Naive thymus-derived CD4-positive, alpha-beta T cell (primary cell): ENCODE measurements at regions not wholly inside any gene's neighbourhood (a gene's known extent, or its start where the extent isn't known, plus 50 kb on each side); places are given as distances from the start of the nearest gene placed in this dataset.

ENCODE experiments used
- ATAC-seq: fragments of 150-1000 bp; cut with Tn5 transposase; 2 replicates; pipeline ENCODE4 v1.10.0; 2021; ENCODE audit warnings: mild to moderate bottlenecking, moderate library complexity
- CTCF ChIA-PET: fragments of 350-600 bp; sonication (Branson Sonifier 250); formaldehyde crosslinking; loops from one replicate; lab custom pipeline; 2021; ENCODE audit warnings: antibody characterized with exemption; lab: Charles Lee
- POLR2A ChIA-PET: fragments of 350-600 bp; sonication (Branson Sonifier 250); formaldehyde crosslinking; loops from one replicate; lab custom pipeline; 2021; ENCODE audit warnings: antibody characterized with exemption, inconsistent platforms; lab: Charles Lee
- DNase-seq, 9 donors: peaks; one replicate each; pipeline versions ENCODE4 v3.0.0 to v3.0.0-alpha.2; 2020 to 2022; ENCODE audit warnings: mixed read lengths in 1 of 9
- H3K27ac ChIP-seq: one replicate; pipeline ENCODE4 v1.7.0; 2013; ENCODE audit warnings: mild to moderate bottlenecking, low read depth, low read length, moderate library complexity
- H3K27me3 ChIP-seq, 2 donors: one replicate each; pipeline ENCODE4 v1.7.0; 2013; ENCODE audit warnings: low read length in 2 of 2, mild to moderate bottlenecking in 2 of 2, moderate library complexity in 2 of 2; ENCODE audit not compliant: control insufficient read depth in 2 of 2, insufficient read depth in 2 of 2
- H3K36me3 ChIP-seq, 3 experiments: 1 replicate in 2 of 3; 2 replicates in 1 of 3; pipeline ENCODE4 v1.7.0; 2013; ENCODE audit warnings: low read length in 3 of 3, mild to moderate bottlenecking in 3 of 3, moderate library complexity in 1 of 3; ENCODE audit not compliant: insufficient read depth in 3 of 3, control insufficient read depth in 2 of 3
- H3K4me1 ChIP-seq, 2 donors: one replicate each; pipeline ENCODE4 v1.7.0; 2013; ENCODE audit warnings: low read length in 2 of 2, mild to moderate bottlenecking in 2 of 2, moderate library complexity in 1 of 2; ENCODE audit not compliant: control insufficient read depth in 2 of 2, insufficient read depth in 2 of 2
- H3K4me3 ChIP-seq: 2 replicates; pipeline ENCODE4 v1.7.0; 2013; ENCODE audit warnings: mild to moderate bottlenecking, low read length
- H3K9me3 ChIP-seq, 3 experiments: 1 replicate in 2 of 3; 2 replicates in 1 of 3; pipeline ENCODE4 v1.7.0; 2013; ENCODE audit warnings: low read length in 3 of 3; ENCODE audit not compliant: control insufficient read depth in 2 of 3
- H3K27ac Mint-ChIP-seq, 9 donors: one replicate each; pipeline ENCODE4 v1.8.0; 2020 to 2022; ENCODE audit warnings: mixed read lengths in 9 of 9, mild to moderate bottlenecking in 8 of 9, moderate library complexity in 5 of 9, inconsistent platforms in 2 of 9
- H3K27me3 Mint-ChIP-seq, 5 donors: one replicate each; pipeline ENCODE4 v1.8.0; 2021 to 2022; ENCODE audit warnings: mixed read lengths in 5 of 5, mild to moderate bottlenecking in 1 of 5
- H3K36me3 Mint-ChIP-seq, 5 donors: one replicate each; pipeline ENCODE4 v1.8.0; 2020 to 2022; ENCODE audit warnings: mixed read lengths in 5 of 5, mild to moderate bottlenecking in 3 of 5, inconsistent platforms in 1 of 5
- H3K4me1 Mint-ChIP-seq, 7 donors: one replicate each; pipeline ENCODE4 v1.8.0; 2020 to 2022; ENCODE audit warnings: mixed read lengths in 7 of 7, mild to moderate bottlenecking in 3 of 7, inconsistent platforms in 1 of 7
- H3K4me3 Mint-ChIP-seq, 10 donors: one replicate each; pipeline ENCODE4 v1.8.0; 2020 to 2022; ENCODE audit warnings: mild to moderate bottlenecking in 10 of 10, mixed read lengths in 10 of 10, moderate library complexity in 6 of 10, inconsistent platforms in 2 of 10
- H3K9me3 Mint-ChIP-seq, 11 donors: one replicate each; pipeline ENCODE4 v1.8.0; 2020 to 2022; ENCODE audit warnings: mixed read lengths in 11 of 11, mild to moderate bottlenecking in 4 of 11, inconsistent platforms in 1 of 11, moderate library complexity in 1 of 11
- intact Hi-C, 2 donors: fragments of 100-400 bp; cut with micrococcal nuclease; formaldehyde crosslinking; loops; one replicate each; pipeline ENCODE4 v1.15.1; 2023

DNA sequence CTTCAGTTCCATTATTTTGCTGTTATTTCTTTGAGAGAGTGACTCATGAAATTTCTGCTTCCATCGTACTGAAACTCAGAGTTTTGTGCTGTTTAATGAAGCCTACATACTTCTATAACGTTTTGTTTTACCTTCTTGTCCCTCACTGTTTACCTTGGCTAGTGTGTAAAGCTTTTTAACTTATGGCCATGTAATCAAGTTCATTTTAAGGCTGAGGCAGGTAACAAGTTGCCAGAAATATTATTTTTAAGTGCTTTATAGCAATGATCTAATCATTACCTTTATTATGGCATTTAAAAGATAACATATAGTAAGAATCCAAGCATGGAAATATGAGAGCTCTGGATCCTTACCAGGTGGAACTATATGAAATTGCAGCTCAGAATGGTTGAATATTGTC is 102.3 kb upstream of the FAT1 start:
- no peaks in the 10 kb centered on the region for H3K27me3 Mint-ChIP-seq
- no peaks in the 10 kb centered on the region for H3K36me3 ChIP-seq
- intact Hi-C loops: no loop called here
- POLR2A ChIA-PET: no interaction called here
- ATAC-seq (no peak), DNase-seq (no peak)
- H3K36me3 Mint-ChIP-seq: peaks cover 0 to 6% (median 0%) of the 10 kb centered on the region in 5 donors
- no peak overlapping the region for H3K4me3 Mint-ChIP-seq
- H3K4me1 Mint-ChIP-seq: no peaks in the 10 kb centered on the region
- peaks cover 0 to 22% (median 9%) of the 10 kb centered on the region in 11 donors for H3K9me3 Mint-ChIP-seq
- H3K27ac ChIP-seq: no peak overlapping the region
- no peaks in the 10 kb centered on the region for H3K4me1 ChIP-seq
- no peak overlapping the region for H3K4me3 ChIP-seq
- H3K27me3 ChIP-seq: no peaks in the 10 kb centered on the region
- H3K9me3 ChIP-seq: no peaks in the 10 kb centered on the region
- H3K27ac Mint-ChIP-seq: no peak overlapping the region
- CTCF ChIA-PET: no interaction called here

GRCh38 chr4:186826846-186827533 is 103.3 kb upstream of the FAT1 start:
- ChIA-PET CTCF (no interaction called here), POLR2A (no interaction called here)
- H3K4me1 Mint-ChIP-seq: no peaks in the 10 kb centered on the region
- no peak overlapping the region for H3K4me3 Mint-ChIP-seq
- peaks cover 0 to 6% (median 0%) of the 10 kb centered on the region in 5 donors for H3K36me3 Mint-ChIP-seq
- no peaks in the 10 kb centered on the region for H3K9me3 ChIP-seq
- DNase-seq (no peak), ATAC-seq (no peak)
- H3K27ac Mint-ChIP-seq: no peak overlapping the region
- no peak overlapping the region for H3K27ac ChIP-seq
- no peaks in the 10 kb centered on the region for H3K27me3 ChIP-seq
- no peaks in the 10 kb centered on the region for H3K27me3 Mint-ChIP-seq
- peaks cover 0 to 22% (median 9%) of the 10 kb centered on the region in 11 donors for H3K9me3 Mint-ChIP-seq
- H3K4me1 ChIP-seq: no peaks in the 10 kb centered on the region
- H3K36me3 ChIP-seq: no peaks in the 10 kb centered on the region
- no peak overlapping the region for H3K4me3 ChIP-seq
- intact Hi-C loops: no loop called here

DNA sequence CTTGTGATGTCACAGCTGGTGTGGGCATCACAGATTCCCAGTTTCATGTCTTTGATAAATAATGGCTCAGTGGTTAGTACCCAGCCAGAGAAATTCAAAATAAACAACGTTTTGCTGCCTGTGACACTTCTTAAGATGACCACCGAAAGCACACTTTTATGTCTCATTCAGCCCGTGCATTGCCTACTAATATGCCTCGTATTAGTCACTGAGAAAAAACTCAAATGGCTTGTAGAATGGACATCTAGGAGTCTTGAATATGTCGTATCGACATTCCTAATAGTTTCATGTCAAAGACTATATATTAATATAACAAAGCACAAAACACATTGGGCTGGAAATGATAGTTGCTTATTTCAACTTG is 103.9 kb upstream of the FAT1 start:
- H3K4me1 ChIP-seq: no peaks in the 10 kb centered on the region
- H3K36me3 ChIP-seq: no peaks in the 10 kb centered on the region
- ATAC-seq (no peak), DNase-seq (no peak)
- Mint-ChIP-seq H3K36me3 (peaks cover 0 to 6% (median 0%) of the 10 kb centered on the region in 5 donors), H3K9me3 (peaks cover 0 to 22% (median 9%) of the 10 kb centered on the region in 11 donors), H3K4me3 (no peak overlapping the region), H3K27ac (no peak overlapping the region), H3K27me3 (no peaks in the 10 kb centered on the region), H3K4me1 (no peaks in the 10 kb centered on the region)
- H3K27ac ChIP-seq: no peak overlapping the region
- H3K27me3 ChIP-seq: no peaks in the 10 kb centered on the region
- no peak overlapping the region for H3K4me3 ChIP-seq
- no peaks in the 10 kb centered on the region for H3K9me3 ChIP-seq
- intact Hi-C loops: no loop called here
- POLR2A ChIA-PET: no interaction called here
- CTCF ChIA-PET: no interaction called here

GRCh38 chr4:186829097-186829496 is 105.4 kb upstream of the FAT1 start:
- Histone ChIP-seq H3K27me3 (no peaks in the 10 kb centered on the region), H3K36me3 (no peaks in the 10 kb centered on the region), H3K4me1 (no peaks in the 10 kb centered on the region), H3K4me3 (no peak overlapping the region), H3K27ac (no peak overlapping the region), H3K9me3 (no peaks in the 10 kb centered on the region)
- no peak overlapping the region for H3K4me3 Mint-ChIP-seq
- ATAC-seq: no peak
- H3K27ac Mint-ChIP-seq: no peak overlapping the region
- POLR2A ChIA-PET: no interaction called here
- peaks cover 1 to 22% (median 7%) of the 10 kb centered on the region in 11 donors for H3K9me3 Mint-ChIP-seq
- CTCF ChIA-PET: no interaction called here
- H3K36me3 Mint-ChIP-seq: peaks cover 0 to 6% (median 0%) of the 10 kb centered on the region in 5 donors
- DNase-seq: no peak
- intact Hi-C loops: no loop called here
- no peaks in the 10 kb centered on the region for H3K27me3 Mint-ChIP-seq
- no peaks in the 10 kb centered on the region for H3K4me1 Mint-ChIP-seq

- H3K4me1 ChIP-seq: no peaks in the 10 kb centered on the region
- H3K9me3 ChIP-seq: no peaks in the 10 kb centered on the region
- H3K27me3 Mint-ChIP-seq: no peaks in the 10 kb centered on the region
- H3K36me3 Mint-ChIP-seq: peaks cover 0 to 6% (median 0%) of the 10 kb centered on the region in 5 donors
- intact Hi-C loops: no loop called here
- no peaks in the 10 kb centered on the region for H3K4me1 Mint-ChIP-seq
- H3K27ac Mint-ChIP-seq: no peak overlapping the region
- H3K27me3 ChIP-seq: no peaks in the 10 kb centered on the region
- H3K4me3 ChIP-seq: no peak overlapping the region
- H3K36me3 ChIP-seq: no peaks in the 10 kb centered on the region
- H3K27ac ChIP-seq: no peak overlapping the region
- DNase-seq: no peak
- no peak overlapping the region for H3K4me3 Mint-ChIP-seq
- ChIA-PET CTCF (no interaction called here), POLR2A (no interaction called here)
- ATAC-seq: no peak
- H3K9me3 Mint-ChIP-seq: peaks cover 1 to 20% (median 7%) of the 10 kb centered on the region in 11 donors
Observed at GRCh38 chr4:186829740-186830449, 106.2 kb upstream of the FAT1 start.

- Mint-ChIP-seq H3K27me3 (no peaks in the 10 kb centered on the region), H3K27ac (no peak overlapping the region), H3K4me3 (no peak overlapping the region), H3K9me3 (peaks cover 1 to 18% (median 8%) of the 10 kb centered on the region in 11 donors), H3K36me3 (peaks cover 0 to 6% (median 0%) of the 10 kb centered on the region in 5 donors), H3K4me1 (no peaks in the 10 kb centered on the region)
- H3K27ac ChIP-seq: no peak overlapping the region
- no peak for DNase-seq
- H3K4me3 ChIP-seq: no peak overlapping the region
- intact Hi-C loops: no loop called here
- no peaks in the 10 kb centered on the region for H3K36me3 ChIP-seq
- no peaks in the 10 kb centered on the region for H3K4me1 ChIP-seq
- CTCF ChIA-PET: no interaction called here
- H3K27me3 ChIP-seq: no peaks in the 10 kb centered on the region
- H3K9me3 ChIP-seq: no peaks in the 10 kb centered on the region
- POLR2A ChIA-PET: no interaction called here
- ATAC-seq: no peak
Observed at GRCh38 chr4:186831574-186831973, 107.9 kb upstream of the FAT1 start.

DNA sequence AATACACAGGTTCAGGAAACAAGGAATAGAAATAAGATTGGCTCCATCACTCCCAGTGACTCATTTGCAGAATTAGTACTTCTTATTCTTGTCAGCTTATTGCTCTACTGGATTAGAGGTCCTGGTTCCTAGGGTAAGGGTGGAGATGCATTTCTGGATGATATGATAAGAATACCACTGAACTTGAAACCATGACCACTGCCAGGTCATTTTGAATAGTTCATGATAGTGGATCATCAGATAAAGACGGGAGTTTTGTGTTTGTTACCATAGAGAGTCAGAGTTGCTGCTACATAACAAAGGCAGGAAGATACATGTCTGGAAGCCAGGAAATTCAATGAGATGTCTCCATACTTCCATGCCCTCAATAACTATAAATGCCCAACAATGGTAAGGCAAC is 109.2 kb upstream of the FAT1 start:
- Histone ChIP-seq H3K4me1 (no peaks in the 10 kb centered on the region), H3K36me3 (no peaks in the 10 kb centered on the region), H3K27me3 (no peaks in the 10 kb centered on the region), H3K9me3 (no peaks in the 10 kb centered on the region), H3K27ac (no peak overlapping the region), H3K4me3 (no peak overlapping the region)
- no peaks in the 10 kb centered on the region for H3K4me1 Mint-ChIP-seq
- intact Hi-C loops: no loop called here
- H3K27ac Mint-ChIP-seq: no peak overlapping the region
- H3K9me3 Mint-ChIP-seq: peaks cover 0 to 22% (median 9%) of the 10 kb centered on the region in 11 donors
- ChIA-PET POLR2A (no interaction called here), CTCF (no interaction called here)
- ATAC-seq: no peak
- no peaks in the 10 kb centered on the region for H3K27me3 Mint-ChIP-seq
- peaks cover 0 to 3% (median 0%) of the 10 kb centered on the region in 5 donors for H3K36me3 Mint-ChIP-seq
- H3K4me3 Mint-ChIP-seq: no peak overlapping the region
- no peak for DNase-seq
